NCI-H345 (cell line): ENCODE measurements at regions not wholly inside any gene's neighbourhood (a gene's known extent, or its start where the extent isn't known, plus 50 kb on each side); places are given as distances from the start of the nearest gene placed in this dataset.
"Not testable (repeated sequence)": the region's sequence is repeated elsewhere in the genome, so short reads cannot be mapped to it uniquely, and the experiment has no call there.

Source experiments
- DNase-seq: peaks from one replicate; lab custom pipeline; 2025; lab: John Stamatoyannopoulos, UW

GRCh38 chr1:5733596-5733995 lies 258.6 kb downstream of the NPHP4 start:
- DNase-seq: no peak

GRCh38 chr1:5731110-5731423 lies 261.2 kb downstream of the NPHP4 start:
- no peak for DNase-seq

GRCh38 chr1:5730272-5731109 lies 261.7 kb downstream of the NPHP4 start:
- DNase-seq: no peak

- no peak for DNase-seq
Observed at GRCh38 chr1:5729636-5730145, 262.5 kb downstream of the NPHP4 start.

GRCh38 chr1:5728663-5729355 lies 263.4 kb downstream of the NPHP4 start:
- no peak for DNase-seq

- peak; percentile 68 for DNase-seq
Observed at GRCh38 chr1:5727871-5728643, 264.2 kb downstream of the NPHP4 start.

GRCh38 chr1:5727191-5727590 lies 265.0 kb downstream of the NPHP4 start:
- DNase-seq: no peak

GRCh38 chr1:5726586-5727184 lies 265.5 kb downstream of the NPHP4 start:
- not testable (repeated sequence) for DNase-seq

- DNase-seq: no peak
Observed at GRCh38 chr1:5725855-5726585, 266.2 kb downstream of the NPHP4 start.

- no peak for DNase-seq
Observed at GRCh38 chr1:5725406-5725805, 266.8 kb downstream of the NPHP4 start.

- DNase-seq: no peak
Observed at GRCh38 chr1:5724847-5725246, 267.4 kb downstream of the NPHP4 start.

- no peak for DNase-seq
Observed at GRCh38 chr1:5722635-5723164, 269.5 kb downstream of the NPHP4 start.

- no peak for DNase-seq
Observed at GRCh38 chr1:5721634-5722215, 270.5 kb downstream of the NPHP4 start.

- no peak for DNase-seq
Observed at GRCh38 chr1:5720936-5721335, 271.3 kb downstream of the NPHP4 start.

GRCh38 chr1:5720484-5720883 lies 271.7 kb downstream of the NPHP4 start:
- DNase-seq: peak; percentile 44

GRCh38 chr1:5720045-5720444 lies 272.2 kb downstream of the NPHP4 start:
- no peak for DNase-seq

GRCh38 chr1:5718831-5719632 lies 273.2 kb downstream of the NPHP4 start:
- no peak for DNase-seq

GRCh38 chr1:5717031-5717682 lies 275.1 kb downstream of the NPHP4 start:
- DNase-seq: no peak

GRCh38 chr1:5716126-5716525 lies 276.1 kb downstream of the NPHP4 start:
- DNase-seq: no peak
